Breast epithelium (tissue), 4 donors: ENCODE measurements at regions not wholly inside any gene's neighbourhood (a gene's known extent, or its start where the extent isn't known, plus 50 kb on each side); places are given as distances from the start of the nearest gene placed in this dataset.

ENCODE experiments used
- DNase-seq, 2 donors: peaks; one replicate each; pipeline ENCODE4 v3.0.0-alpha.2; 2019; ENCODE audit warnings: low spot score in 2 of 2
- H3K27ac ChIP-seq, 2 donors: fragments of 200-600 bp; sonication (generic) in 1 of 2; one replicate each; pipeline ENCODE4 v1.5.1; 2016 to 2019; ENCODE audit warnings: mild to moderate bottlenecking in 1 of 2
- H3K27me3 ChIP-seq, 2 donors: fragments of 200-600 bp; sonication (generic) in 1 of 2; one replicate each; pipeline versions ENCODE4 v1.5.1 to v1.6.0; 2017 to 2019; ENCODE audit warnings: control low read depth in 1 of 2, mild to moderate bottlenecking in 1 of 2
- H3K36me3 ChIP-seq: fragments of 200-600 bp; one replicate; pipeline ENCODE4 v1.5.1; 2019
- H3K4me1 ChIP-seq, 2 donors: fragments of 200-600 bp; sonication (generic); one replicate each; pipeline ENCODE4 v1.5.1; 2016 to 2019; ENCODE audit warnings: control low read depth in 1 of 2
- H3K4me3 ChIP-seq, 3 donors: fragments of 200-600 bp; sonication (generic); 1 replicate in 2 of 3; 2 replicates in 1 of 3; pipeline ENCODE4 v1.5.1; 2016 to 2019; ENCODE audit warnings: mild to moderate bottlenecking in 3 of 3, moderate library complexity in 2 of 3
- H3K9me3 ChIP-seq, 2 donors: fragments of 200-600 bp; sonication (generic) in 1 of 2; one replicate each; pipeline ENCODE4 v1.5.1; 2016 to 2019; ENCODE audit warnings: control low read depth in 1 of 2
- CTCF ChIP-seq, 3 donors: fragments of 450-650 bp; IDR thresholded peaks; one replicate each; pipeline ENCODE4 v1.5.1; 2016 to 2017; ENCODE audit warnings: antibody characterized with exemption in 3 of 3, mild to moderate bottlenecking in 3 of 3, moderate library complexity in 3 of 3
- POLR2A ChIP-seq: fragments of 450-650 bp; IDR thresholded peaks from one replicate; pipeline ENCODE4 v1.6.1; 2016; ENCODE audit warnings: antibody characterized with exemption, mild to moderate bottlenecking, moderate library complexity
- POLR2AphosphoS5 ChIP-seq, 3 donors: sonication (generic); formaldehyde crosslinking; IDR thresholded peaks; one replicate each; pipeline ENCODE4 v1.6.1; 2017; ENCODE audit warnings: antibody characterized with exemption in 3 of 3
- intact Hi-C: fragments of 100-400 bp; cut with DNase I; formaldehyde crosslinking; loops from one replicate; pipeline ENCODE4 v1.15.1; 2023; ENCODE audit warnings: low total_unique reads

DNA sequence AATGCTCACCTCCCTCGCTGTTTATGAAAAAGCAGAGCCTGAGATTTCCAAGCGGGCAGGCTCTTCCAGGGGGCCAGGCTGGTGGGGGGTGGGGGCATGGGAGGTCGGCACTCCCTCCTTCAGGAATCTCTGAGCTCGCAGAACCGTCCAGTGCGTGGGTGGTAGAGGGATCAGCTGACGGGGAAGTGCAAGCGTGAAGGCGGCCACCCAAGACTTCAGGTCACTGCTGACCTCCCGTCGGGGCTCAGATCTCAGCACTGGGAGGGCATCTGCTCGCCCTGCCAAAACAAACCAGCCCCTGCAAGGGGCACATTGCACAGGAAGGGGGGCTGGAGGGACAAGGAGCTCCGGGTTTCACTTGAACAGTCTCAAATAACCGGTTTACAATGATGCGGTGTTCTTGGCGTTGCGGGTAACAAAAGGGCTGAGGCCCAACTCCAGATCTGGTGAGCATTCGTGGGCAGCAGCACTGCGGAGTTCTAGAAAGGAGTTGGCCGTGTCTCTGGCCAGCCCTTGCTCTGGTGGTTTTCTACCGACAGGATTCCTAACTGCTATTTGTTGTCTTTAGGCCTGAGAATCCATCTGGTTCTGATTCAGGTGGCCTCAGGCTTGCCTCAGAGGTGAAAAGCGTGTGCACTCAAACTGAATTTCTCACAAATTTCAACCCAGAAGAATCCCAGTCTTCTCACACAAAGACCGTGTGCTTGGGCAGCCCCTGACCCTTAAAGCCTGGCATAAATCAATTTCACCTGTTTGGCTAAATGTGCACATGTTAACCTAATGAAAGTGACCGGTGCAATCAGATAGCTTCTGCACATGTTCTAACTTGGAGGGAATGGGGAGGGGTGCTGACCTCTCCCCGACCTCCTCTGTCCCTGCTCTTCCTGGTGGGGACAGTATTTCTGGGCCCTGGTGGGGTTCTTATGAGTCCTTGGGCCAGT is 191.6 kb downstream of the MYLK4 start:
- Histone ChIP-seq H3K27me3 (no peaks in the 10 kb centered on the region), H3K9me3 (no peaks in the 10 kb centered on the region), H3K36me3 (no peaks in the 10 kb centered on the region), H3K4me1 (no peaks in the 10 kb centered on the region), H3K4me3 (no peak overlapping the region), H3K27ac (no peak overlapping the region)
- no peak for TF ChIP-seq POLR2A
- no peak for TF ChIP-seq CTCF (IDR thresholded peaks at IDR 0.05)
- TF ChIP-seq POLR2AphosphoS5 (IDR thresholded peaks at IDR 0.05): no peak
- intact Hi-C loops: no loop called here
- no peak for DNase-seq

DNA sequence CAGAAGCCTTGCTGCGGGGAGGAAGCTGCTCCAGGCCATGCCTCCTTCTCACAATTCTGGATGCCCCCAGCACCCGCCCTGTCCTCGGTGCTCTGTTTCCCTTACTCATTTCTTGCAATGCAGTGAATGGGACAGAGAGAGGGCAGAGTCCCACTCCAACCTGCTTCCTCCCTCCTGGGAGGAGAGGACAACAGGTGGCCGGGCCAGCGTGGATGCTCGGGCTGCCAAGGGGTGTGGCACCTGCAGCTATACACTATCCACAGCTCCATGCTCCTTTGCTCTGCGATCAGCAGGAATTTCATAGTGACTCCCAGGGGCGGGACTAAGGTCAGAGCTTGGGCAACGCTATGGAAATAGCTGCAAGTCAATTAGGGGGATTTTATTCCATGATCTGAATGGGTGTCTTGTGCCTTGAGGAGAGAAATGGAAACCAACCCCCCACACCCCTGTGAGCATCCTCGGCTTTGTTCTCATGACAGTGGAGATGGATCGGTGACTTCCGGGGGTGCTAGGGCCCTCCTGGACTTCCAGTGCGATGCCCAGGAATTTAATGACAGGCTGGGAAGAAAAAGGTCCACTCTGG is 192.5 kb downstream of the MYLK4 start:
- intact Hi-C loops: no loop called here

DNA sequence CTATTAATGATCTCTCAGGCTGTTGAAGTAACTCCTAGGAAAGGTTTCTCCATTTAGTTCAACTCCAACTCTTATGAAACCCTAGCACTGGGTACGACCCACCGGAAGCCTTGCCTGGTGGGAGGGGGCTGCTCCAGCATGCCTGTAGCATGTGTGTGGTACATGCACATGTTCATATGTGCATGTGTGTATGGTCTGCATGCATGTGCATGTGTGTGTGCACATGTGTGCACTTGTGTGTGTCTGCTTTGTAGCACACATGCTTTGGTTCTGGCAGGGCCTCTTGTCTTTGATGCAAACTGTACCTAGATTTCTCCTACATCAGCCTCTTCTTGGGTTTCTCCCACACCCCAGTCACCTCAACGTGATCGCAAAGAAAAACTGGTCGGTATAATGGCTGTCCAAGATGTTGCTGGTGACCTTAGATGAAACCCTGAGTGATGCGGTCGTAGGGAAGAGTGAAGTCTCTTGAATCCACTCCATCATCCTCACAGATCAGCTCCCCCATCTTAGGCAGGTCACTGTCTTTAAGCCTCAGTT is 193.5 kb downstream of the MYLK4 start:
- Histone ChIP-seq H3K36me3 (no peaks in the 10 kb centered on the region), H3K27ac (no peak overlapping the region), H3K9me3 (no peaks in the 10 kb centered on the region), H3K27me3 (no peaks in the 10 kb centered on the region), H3K4me3 (no peak overlapping the region), H3K4me1 (no peaks in the 10 kb centered on the region)
- DNase-seq: no peak
- intact Hi-C loops: no loop called here
- TF ChIP-seq POLR2AphosphoS5 (IDR thresholded peaks at IDR 0.05) (no peak), POLR2A (no peak), CTCF (IDR thresholded peaks at IDR 0.05) (no peak)

More for the DNA sequence above, 192.5 kb downstream of the MYLK4 start:
- no peak overlapping the region for H3K4me3 ChIP-seq
- H3K27ac ChIP-seq: no peak overlapping the region
- H3K27me3 ChIP-seq: no peaks in the 10 kb centered on the region
- no peaks in the 10 kb centered on the region for H3K4me1 ChIP-seq
- TF ChIP-seq CTCF (IDR thresholded peaks at IDR 0.05) (no peak), POLR2A (no peak), POLR2AphosphoS5 (IDR thresholded peaks at IDR 0.05) (no peak)
- no peaks in the 10 kb centered on the region for H3K36me3 ChIP-seq
- H3K9me3 ChIP-seq: no peaks in the 10 kb centered on the region
- no peak for DNase-seq

GRCh38 chr6:2556761-2557160 is 194.0 kb downstream of the MYLK4 start:
- no peak overlapping the region for H3K27ac ChIP-seq
- intact Hi-C loops: no loop called here
- H3K4me1 ChIP-seq: no peaks in the 10 kb centered on the region
- no peak for DNase-seq
- H3K4me3 ChIP-seq: no peak overlapping the region
- no peaks in the 10 kb centered on the region for H3K27me3 ChIP-seq
- no peaks in the 10 kb centered on the region for H3K9me3 ChIP-seq
- H3K36me3 ChIP-seq: no peaks in the 10 kb centered on the region
- TF ChIP-seq POLR2AphosphoS5 (IDR thresholded peaks at IDR 0.05): no peak

DNA sequence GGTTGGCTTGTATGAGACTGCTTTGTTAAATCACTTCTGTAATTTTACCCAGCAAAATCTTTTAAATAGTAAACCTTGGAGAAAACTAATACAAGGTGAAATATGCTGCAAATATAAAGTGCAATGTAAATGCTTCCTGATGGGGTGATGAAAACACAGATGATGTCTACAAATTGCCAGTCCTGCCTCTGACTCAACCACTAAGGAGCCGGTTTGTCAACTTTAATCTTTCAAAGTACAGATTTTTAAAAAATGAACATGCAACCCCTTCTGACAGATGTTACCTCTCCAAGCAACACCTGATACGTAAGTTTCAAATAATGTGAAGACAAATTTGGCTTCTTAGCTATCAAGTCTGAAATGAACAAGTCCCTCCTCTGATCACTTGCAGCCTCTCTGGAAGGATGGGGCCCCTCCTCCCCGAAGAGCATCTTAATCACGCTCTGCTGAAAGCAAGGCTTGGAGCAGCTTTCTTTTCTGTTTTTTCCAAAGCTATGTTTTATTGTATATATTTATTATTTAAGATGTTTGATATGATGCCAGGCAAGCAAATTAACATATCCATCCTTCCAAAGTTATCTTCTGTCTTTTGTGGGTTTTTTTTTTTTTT is 196.0 kb downstream of the MYLK4 start:
- intact Hi-C loops: no loop called here
- Histone ChIP-seq H3K9me3 (no peaks in the 10 kb centered on the region), H3K4me1 (no peaks in the 10 kb centered on the region), H3K27me3 (no peaks in the 10 kb centered on the region), H3K4me3 (no peak overlapping the region), H3K27ac (no peak overlapping the region), H3K36me3 (no peaks in the 10 kb centered on the region)
- DNase-seq: no peak
- TF ChIP-seq POLR2A (no peak), CTCF (IDR thresholded peaks at IDR 0.05) (no peak), POLR2AphosphoS5 (IDR thresholded peaks at IDR 0.05) (no peak)
